ENCODE measurements at regions not wholly inside any gene's neighbourhood (a gene's known extent, or its start where the extent isn't known, plus 50 kb on each side); places are given as distances from the start of the nearest gene placed in this dataset.

- H3K4me1 ChIP-seq (ENCODE audit: control insufficient read depth in 2 of 2, insufficient read depth in 2 of 2, low read length in 2 of 2): no peaks in the 10 kb centered on the region
- H4K20me1 ChIP-seq (ENCODE audit: control insufficient read depth, insufficient read depth, low read length, poor library complexity, severe bottlenecking): no peaks in the 10 kb centered on the region
- H3K36me3 ChIP-seq (replicated peaks in 1 of 2; ENCODE audit: control extremely low read depth in 1 of 2, control insufficient read depth in 1 of 2, extremely low read depth in 1 of 2, insufficient read depth in 2 of 2, low read length in 1 of 2): no peaks in the 10 kb centered on the region
- H3K27me3 ChIP-seq (replicated peaks in 1 of 4; ENCODE audit: control extremely low read depth in 1 of 4, control insufficient read depth in 3 of 4, insufficient read depth in 4 of 4, low read length in 3 of 4): peaks cover 0 to 4% (median 2%) of the 10 kb centered on the region in 4 experiments
- H3K4me2 ChIP-seq (replicated peaks; ENCODE audit: low read depth, low read length, poor library complexity, severe bottlenecking): no peak overlapping the region
- no peak overlapping the region for H3K9ac ChIP-seq (ENCODE audit: low read length)
- H3K27ac ChIP-seq (ENCODE audit: low read length in 2 of 2): no peak overlapping the region
- H3K9me3 ChIP-seq (ENCODE audit: control extremely low read depth in 1 of 3, control insufficient read depth in 2 of 3, insufficient read depth in 1 of 3, low read length in 2 of 3): no peaks in the 10 kb centered on the region
- Mint-ChIP-seq H3K9me3 (ENCODE audit: insufficient read depth) (no peaks in the 10 kb centered on the region), H3K4me1 (no peaks in the 10 kb centered on the region), H3K4me3 (no peak overlapping the region), H3K27me3 (peaks cover 14% of the 10 kb centered on the region), H3K27ac (no peak overlapping the region)
- POLR2A ChIA-PET: no interaction called here
- no CpG with 5 or more reads among the region's 1 CpG for WGBS (ENCODE audit: insufficient coverage)
- ATAC-seq (ENCODE audit: low read depth) (no peak), DNase-seq (no peak)
- H3K4me3 ChIP-seq (ENCODE audit: control extremely low read depth in 1 of 5, extremely low read depth in 1 of 5, insufficient read depth in 1 of 5, low read depth in 2 of 5, low read length in 4 of 5): no peak overlapping the region
- H3K79me2 ChIP-seq (ENCODE audit: control insufficient read depth, insufficient read depth, low read length): no peaks in the 10 kb centered on the region
- TF ChIP-seq EZH2 (IDR thresholded peaks at IDR 0.05; ENCODE audit: borderline replicate concordance, insufficient read depth, low read depth, low read length, poor library complexity, severe bottlenecking): no peak
- TF ChIP-seq, protein P1, sequence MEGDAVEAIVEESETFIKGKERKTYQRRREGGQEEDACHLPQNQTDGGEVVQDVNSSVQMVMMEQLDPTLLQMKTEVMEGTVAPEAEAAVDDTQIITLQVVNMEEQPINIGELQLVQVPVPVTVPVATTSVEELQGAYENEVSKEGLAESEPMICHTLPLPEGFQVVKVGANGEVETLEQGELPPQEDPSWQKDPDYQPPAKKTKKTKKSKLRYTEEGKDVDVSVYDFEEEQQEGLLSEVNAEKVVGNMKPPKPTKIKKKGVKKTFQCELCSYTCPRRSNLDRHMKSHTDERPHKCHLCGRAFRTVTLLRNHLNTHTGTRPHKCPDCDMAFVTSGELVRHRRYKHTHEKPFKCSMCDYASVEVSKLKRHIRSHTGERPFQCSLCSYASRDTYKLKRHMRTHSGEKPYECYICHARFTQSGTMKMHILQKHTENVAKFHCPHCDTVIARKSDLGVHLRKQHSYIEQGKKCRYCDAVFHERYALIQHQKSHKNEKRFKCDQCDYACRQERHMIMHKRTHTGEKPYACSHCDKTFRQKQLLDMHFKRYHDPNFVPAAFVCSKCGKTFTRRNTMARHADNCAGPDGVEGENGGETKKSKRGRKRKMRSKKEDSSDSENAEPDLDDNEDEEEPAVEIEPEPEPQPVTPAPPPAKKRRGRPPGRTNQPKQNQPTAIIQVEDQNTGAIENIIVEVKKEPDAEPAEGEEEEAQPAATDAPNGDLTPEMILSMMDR (IDR thresholded peaks at IDR 0.05): no peak
- CTCF ChIA-PET: interaction anchor here (1.2 to 6.3 kb wide), 3 partner anchors 12 to 620 kb away, joined by 3 to 26 read pairs (median 10); no protein-coding TSS in a partner anchor
- no peak overlapping the region for H2AFZ ChIP-seq (ENCODE audit: insufficient read depth, low read depth, low read length, poor library complexity, severe bottlenecking)
- intact Hi-C loops (cut with micrococcal nuclease): loop anchor here (5.0 kb wide), 1 partner anchor 619 kb away; no protein-coding TSS in a partner anchor
Measured at GRCh38 chr14:59120921-59121320, 67.5 kb upstream of the DAAM1 start.

GRCh38 chr14:59123531-59123930, 64.9 kb upstream of the DAAM1 start:
- DNase-seq: no peak
- Histone ChIP-seq H3K4me3 (ENCODE audit: control extremely low read depth in 1 of 5, extremely low read depth in 1 of 5, insufficient read depth in 1 of 5, low read depth in 2 of 5, low read length in 4 of 5) (no peak overlapping the region), H3K36me3 (replicated peaks in 1 of 2; ENCODE audit: control extremely low read depth in 1 of 2, control insufficient read depth in 1 of 2, extremely low read depth in 1 of 2, insufficient read depth in 2 of 2, low read length in 1 of 2) (no peaks in the 10 kb centered on the region), H2AFZ (ENCODE audit: insufficient read depth, low read depth, low read length, poor library complexity, severe bottlenecking) (no peak overlapping the region), H3K4me2 (replicated peaks; ENCODE audit: low read depth, low read length, poor library complexity, severe bottlenecking) (no peak overlapping the region), H3K27ac (ENCODE audit: low read length in 2 of 2) (no peak overlapping the region), H4K20me1 (ENCODE audit: control insufficient read depth, insufficient read depth, low read length, poor library complexity, severe bottlenecking) (no peaks in the 10 kb centered on the region), H3K79me2 (ENCODE audit: control insufficient read depth, insufficient read depth, low read length) (no peaks in the 10 kb centered on the region), H3K9ac (ENCODE audit: low read length) (no peak overlapping the region), H3K4me1 (ENCODE audit: control insufficient read depth in 2 of 2, insufficient read depth in 2 of 2, low read length in 2 of 2) (no peaks in the 10 kb centered on the region), H3K27me3 (replicated peaks in 1 of 4; ENCODE audit: control extremely low read depth in 1 of 4, control insufficient read depth in 3 of 4, insufficient read depth in 4 of 4, low read length in 3 of 4) (peaks cover 0 to 4% (median 2%) of the 10 kb centered on the region in 4 experiments), H3K9me3 (ENCODE audit: control extremely low read depth in 1 of 3, control insufficient read depth in 2 of 3, insufficient read depth in 1 of 3, low read length in 2 of 3) (no peaks in the 10 kb centered on the region)
- no peak overlapping the region for H3K27ac Mint-ChIP-seq
- POLR2A ChIA-PET: no interaction called here
- TF ChIP-seq, protein P1 (IDR thresholded peaks at IDR 0.05): no peak
- TF ChIP-seq EZH2 (IDR thresholded peaks at IDR 0.05; ENCODE audit: borderline replicate concordance, insufficient read depth, low read depth, low read length, poor library complexity, severe bottlenecking): no peak
- CTCF ChIA-PET: interaction anchor here (1.4 to 6.3 kb wide), 8 partner anchors 10 to 623 kb away, joined by 5 to 76 read pairs (median 8); partner anchors contain the start of gene CCDC175
- intact Hi-C loops (cut with micrococcal nuclease): loop anchor here (5.0 kb wide), 1 partner anchor 621 kb away; no protein-coding TSS in a partner anchor
- no peak overlapping the region for H3K4me3 Mint-ChIP-seq
- peaks cover 14% of the 10 kb centered on the region for H3K27me3 Mint-ChIP-seq
- peaks cover 3% of the 10 kb centered on the region for H3K4me1 Mint-ChIP-seq
- H3K9me3 Mint-ChIP-seq (ENCODE audit: insufficient read depth): no peaks in the 10 kb centered on the region
- no peak for ATAC-seq (ENCODE audit: low read depth)
- 100% methylated on average over 1 of the region's 3 CpGs for WGBS (ENCODE audit: insufficient coverage)

Data from B cell (primary cell).